ENCODE measurements at regions not wholly inside any gene's neighbourhood (a gene's known extent, or its start where the extent isn't known, plus 50 kb on each side); places are given as distances from the start of the nearest gene placed in this dataset.
"Not testable (repeated sequence)": the region's sequence is repeated elsewhere in the genome, so short reads cannot be mapped to it uniquely, and the experiment has no call there.

- no peak for DNase-seq (ENCODE audit: low read depth in 3 of 3, low spot score in 1 of 3)
Observed at GRCh38 chr1:213416461-213417224, 365.6 kb downstream of the RPS6KC1 start.

- no peak for DNase-seq (ENCODE audit: low read depth in 3 of 3, low spot score in 1 of 3)
Observed at GRCh38 chr1:213417225-213417820, 366.3 kb downstream of the RPS6KC1 start.

GRCh38 chr1:213417846-213418245 lies 366.8 kb downstream of the RPS6KC1 start:
- DNase-seq (ENCODE audit: low read depth in 3 of 3, low spot score in 1 of 3), result no peak

GRCh38 chr1:213418268-213419071 lies 367.4 kb downstream of the RPS6KC1 start:
- DNase-seq (ENCODE audit: low read depth in 3 of 3, low spot score in 1 of 3), result no peak

GRCh38 chr1:213419401-213420030 lies 368.5 kb downstream of the RPS6KC1 start:
- no peak for DNase-seq (ENCODE audit: low read depth in 3 of 3, low spot score in 1 of 3)

GRCh38 chr1:213421178-213421577 lies 370.1 kb downstream of the RPS6KC1 start:
- not testable (repeated sequence) for DNase-seq (ENCODE audit: low read depth in 3 of 3, low spot score in 1 of 3)

GRCh38 chr1:213423041-213423440 lies 372.0 kb downstream of the RPS6KC1 start:
- DNase-seq (ENCODE audit: low read depth in 3 of 3, low spot score in 1 of 3), result no peak

GRCh38 chr1:213423605-213424004 lies 372.6 kb downstream of the RPS6KC1 start:
- DNase-seq (ENCODE audit: low read depth in 3 of 3, low spot score in 1 of 3), result no peak

GRCh38 chr1:213425376-213426030 lies 374.5 kb downstream of the RPS6KC1 start:
- no peak for DNase-seq (ENCODE audit: low read depth in 3 of 3, low spot score in 1 of 3)

GRCh38 chr1:213429642-213430041 lies 378.6 kb downstream of the RPS6KC1 start:
- DNase-seq (ENCODE audit: low read depth in 3 of 3, low spot score in 1 of 3), result no peak

GRCh38 chr1:213435715-213436114 lies 384.7 kb downstream of the RPS6KC1 start:
- DNase-seq (ENCODE audit: low read depth in 3 of 3, low spot score in 1 of 3), result no peak

GRCh38 chr1:213438339-213438738 lies 387.3 kb downstream of the RPS6KC1 start:
- DNase-seq (ENCODE audit: low read depth in 3 of 3, low spot score in 1 of 3), result no peak

GRCh38 chr1:213439703-213440102 lies 388.7 kb downstream of the RPS6KC1 start:
- no peak for DNase-seq (ENCODE audit: low read depth in 3 of 3, low spot score in 1 of 3)

- DNase-seq (ENCODE audit: low read depth in 3 of 3, low spot score in 1 of 3), result no peak
Observed at GRCh38 chr1:213440766-213441165, 389.7 kb downstream of the RPS6KC1 start.

- no peak for DNase-seq (ENCODE audit: low read depth in 3 of 3, low spot score in 1 of 3)
Observed at GRCh38 chr1:213443415-213443814, 392.4 kb downstream of the RPS6KC1 start.

GRCh38 chr1:213444224-213444623 lies 393.2 kb downstream of the RPS6KC1 start:
- no peak for DNase-seq (ENCODE audit: low read depth in 3 of 3, low spot score in 1 of 3)

- no peak for DNase-seq (ENCODE audit: low read depth in 3 of 3, low spot score in 1 of 3)
Observed at GRCh38 chr1:213446496-213446895, 395.5 kb downstream of the RPS6KC1 start.

- DNase-seq (ENCODE audit: low read depth in 3 of 3, low spot score in 1 of 3), result no peak
Observed at GRCh38 chr1:213448360-213448759, 397.3 kb downstream of the RPS6KC1 start.

GRCh38 chr1:213448776-213449175 lies 397.7 kb downstream of the RPS6KC1 start:
- DNase-seq (ENCODE audit: low read depth in 3 of 3, low spot score in 1 of 3), result no peak

GRCh38 chr1:213452501-213452900 lies 401.5 kb downstream of the RPS6KC1 start:
- DNase-seq (ENCODE audit: low read depth in 3 of 3, low spot score in 1 of 3), result no peak

GRCh38 chr1:213457186-213457585 lies 406.1 kb downstream of the RPS6KC1 start:
- no peak for DNase-seq (ENCODE audit: low read depth in 3 of 3, low spot score in 1 of 3)

All from stimulated activated CD4-positive, alpha-beta T cell treated with anti-CD3 and anti-CD28 coated beads, TNF-alpha, amount 100 ng/mL, for 1 hour (primary cell).